ENCODE measurements at regions not wholly inside any gene's neighbourhood (a gene's known extent, or its start where the extent isn't known, plus 50 kb on each side); places are given as distances from the start of the nearest gene placed in this dataset.

GRCh38 chr7:12102126-12102525 lies 109.0 kb upstream of the TMEM106B start:
- no peak for TF ChIP-seq EZH2 (IDR thresholded peaks at IDR 0.05; ENCODE audit: low read depth, unreplicated experiment)
- TF ChIP-seq CTCF (conservative IDR thresholded peaks at IDR 0.05; ENCODE audit: low read depth in 2 of 2) = no peak
